ENCODE measurements at regions not wholly inside any gene's neighbourhood (a gene's known extent, or its start where the extent isn't known, plus 50 kb on each side); places are given as distances from the start of the nearest gene placed in this dataset.

DNA sequence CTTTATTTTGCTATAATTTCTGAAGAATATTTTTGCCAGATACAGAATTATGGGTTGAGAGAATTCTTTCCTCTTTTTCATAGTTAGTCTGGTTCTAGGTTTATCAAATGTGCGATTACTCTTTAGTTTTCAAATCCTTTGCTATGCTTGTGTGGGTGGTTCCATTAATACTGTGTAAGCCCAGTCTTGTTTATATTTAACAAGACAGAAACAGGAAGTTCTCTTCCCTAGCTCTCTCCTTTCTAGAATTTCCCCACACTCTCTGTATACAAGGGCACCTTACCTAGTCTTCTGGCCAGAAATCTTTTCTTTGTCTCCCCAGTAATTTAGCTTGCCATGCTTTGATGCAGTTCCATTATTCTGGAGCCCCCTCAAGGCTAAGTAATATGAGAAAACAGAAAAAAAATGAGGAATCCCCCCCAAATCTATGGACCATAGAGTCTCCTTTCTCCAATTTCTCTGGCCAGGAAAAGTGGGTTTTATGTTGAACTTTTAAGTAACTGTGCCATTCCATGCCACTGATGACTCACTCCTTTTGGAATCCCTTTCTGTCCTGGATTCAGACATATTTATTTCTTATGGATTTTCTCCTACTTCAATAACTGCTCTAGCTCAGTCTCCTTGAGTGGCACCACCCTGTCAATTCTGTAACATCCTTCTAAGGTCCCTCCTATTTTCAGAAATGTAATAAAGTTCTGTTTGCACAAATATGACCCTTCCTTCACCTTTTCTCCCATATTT, 1714.1 kb downstream of the EFNA5 start:
- no peak overlapping the region for H3K4me2 ChIP-seq (replicated peaks; ENCODE audit: low read depth, low read length, poor library complexity, severe bottlenecking)
- no peak overlapping the region for H3K4me3 ChIP-seq (ENCODE audit: control extremely low read depth in 1 of 5, extremely low read depth in 1 of 5, insufficient read depth in 1 of 5, low read depth in 2 of 5, low read length in 4 of 5)
- peaks cover 3% of the 10 kb centered on the region for H3K9me3 Mint-ChIP-seq (ENCODE audit: insufficient read depth)
- ChIA-PET CTCF (no interaction called here), POLR2A (no interaction called here)
- WGBS (ENCODE audit: insufficient coverage), result no CpG with 5 or more reads among the region's 1 CpG
- no peaks in the 10 kb centered on the region for H3K79me2 ChIP-seq (ENCODE audit: control insufficient read depth, insufficient read depth, low read length)
- H4K20me1 ChIP-seq (ENCODE audit: control insufficient read depth, insufficient read depth, low read length, poor library complexity, severe bottlenecking), result no peaks in the 10 kb centered on the region
- H3K27me3 ChIP-seq (replicated peaks in 1 of 4; ENCODE audit: control extremely low read depth in 1 of 4, control insufficient read depth in 3 of 4, insufficient read depth in 4 of 4, low read length in 3 of 4), result no peaks in the 10 kb centered on the region
- no peak overlapping the region for H3K27ac Mint-ChIP-seq
- no peak for DNase-seq
- H3K27ac ChIP-seq (ENCODE audit: low read length in 2 of 2), result no peak overlapping the region
- no peaks in the 10 kb centered on the region for H3K27me3 Mint-ChIP-seq
- H3K9ac ChIP-seq (ENCODE audit: low read length), result no peak overlapping the region
- no peak for ATAC-seq (ENCODE audit: low read depth)
- no peaks in the 10 kb centered on the region for H3K4me1 Mint-ChIP-seq
- intact Hi-C loops (cut with micrococcal nuclease), result no loop called here
- H2AFZ ChIP-seq (ENCODE audit: insufficient read depth, low read depth, low read length, poor library complexity, severe bottlenecking), result no peak overlapping the region
- TF ChIP-seq EZH2 (IDR thresholded peaks at IDR 0.05; ENCODE audit: borderline replicate concordance, insufficient read depth, low read depth, low read length, poor library complexity, severe bottlenecking) (no peak), CTCF (IDR thresholded peaks at IDR 0.05) (no peak)
- H3K4me3 Mint-ChIP-seq, result no peak overlapping the region
- no peaks in the 10 kb centered on the region for H3K36me3 ChIP-seq (replicated peaks in 1 of 2; ENCODE audit: control extremely low read depth in 1 of 2, control insufficient read depth in 1 of 2, extremely low read depth in 1 of 2, insufficient read depth in 2 of 2, low read length in 1 of 2)
- H3K4me1 ChIP-seq (ENCODE audit: control insufficient read depth in 2 of 2, insufficient read depth in 2 of 2, low read length in 2 of 2), result no peaks in the 10 kb centered on the region
- H3K9me3 ChIP-seq (ENCODE audit: control extremely low read depth in 1 of 3, control insufficient read depth in 2 of 3, insufficient read depth in 1 of 3, low read length in 2 of 3), result no peaks in the 10 kb centered on the region

DNA sequence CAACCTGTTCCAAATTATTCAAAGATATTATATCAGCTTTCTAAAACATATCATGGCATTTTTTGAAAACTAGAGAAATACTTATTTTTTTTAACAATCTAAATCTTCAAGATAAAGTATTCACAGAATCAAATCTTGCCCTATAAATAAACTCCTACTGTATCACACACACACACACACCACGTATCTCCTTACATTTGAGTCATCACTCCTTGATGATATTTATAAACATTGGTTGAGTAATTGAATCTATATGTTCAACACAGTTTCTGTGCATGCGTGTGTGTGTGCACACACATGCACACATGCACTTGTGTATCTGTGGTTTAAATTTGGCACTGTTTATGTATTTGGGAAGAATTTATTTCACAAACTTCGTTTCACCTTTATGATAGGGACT, 1716.4 kb downstream of the EFNA5 start:
- no peak for DNase-seq
- ChIA-PET CTCF (no interaction called here), POLR2A (no interaction called here)
- no peak overlapping the region for H3K4me3 ChIP-seq (ENCODE audit: control extremely low read depth in 1 of 5, extremely low read depth in 1 of 5, insufficient read depth in 1 of 5, low read depth in 2 of 5, low read length in 4 of 5)
- no peaks in the 10 kb centered on the region for H3K79me2 ChIP-seq (ENCODE audit: control insufficient read depth, insufficient read depth, low read length)
- Mint-ChIP-seq H3K27ac (no peak overlapping the region), H3K4me3 (no peak overlapping the region), H3K4me1 (no peaks in the 10 kb centered on the region), H3K9me3 (ENCODE audit: insufficient read depth) (no peaks in the 10 kb centered on the region), H3K27me3 (no peaks in the 10 kb centered on the region)
- TF ChIP-seq CTCF (IDR thresholded peaks at IDR 0.05) (no peak), EZH2 (IDR thresholded peaks at IDR 0.05; ENCODE audit: borderline replicate concordance, insufficient read depth, low read depth, low read length, poor library complexity, severe bottlenecking) (no peak)
- no CpG with 5 or more reads among the region's 3 CpGs for WGBS (ENCODE audit: insufficient coverage)
- H4K20me1 ChIP-seq (ENCODE audit: control insufficient read depth, insufficient read depth, low read length, poor library complexity, severe bottlenecking), result no peaks in the 10 kb centered on the region
- no peak overlapping the region for H2AFZ ChIP-seq (ENCODE audit: insufficient read depth, low read depth, low read length, poor library complexity, severe bottlenecking)
- H3K27me3 ChIP-seq (replicated peaks in 1 of 4; ENCODE audit: control extremely low read depth in 1 of 4, control insufficient read depth in 3 of 4, insufficient read depth in 4 of 4, low read length in 3 of 4), result no peaks in the 10 kb centered on the region
- ATAC-seq (ENCODE audit: low read depth), result no peak
- H3K9ac ChIP-seq (ENCODE audit: low read length), result no peak overlapping the region
- H3K4me2 ChIP-seq (replicated peaks; ENCODE audit: low read depth, low read length, poor library complexity, severe bottlenecking), result no peak overlapping the region
- H3K4me1 ChIP-seq (ENCODE audit: control insufficient read depth in 2 of 2, insufficient read depth in 2 of 2, low read length in 2 of 2), result no peaks in the 10 kb centered on the region
- intact Hi-C loops (cut with micrococcal nuclease), result no loop called here
- H3K27ac ChIP-seq (ENCODE audit: low read length in 2 of 2), result no peak overlapping the region
- no peaks in the 10 kb centered on the region for H3K36me3 ChIP-seq (replicated peaks in 1 of 2; ENCODE audit: control extremely low read depth in 1 of 2, control insufficient read depth in 1 of 2, extremely low read depth in 1 of 2, insufficient read depth in 2 of 2, low read length in 1 of 2)
- H3K9me3 ChIP-seq (ENCODE audit: control extremely low read depth in 1 of 3, control insufficient read depth in 2 of 3, insufficient read depth in 1 of 3, low read length in 2 of 3), result no peaks in the 10 kb centered on the region
